ENCODE measurements at regions not wholly inside any gene's neighbourhood (a gene's known extent, or its start where the extent isn't known, plus 50 kb on each side); places are given as distances from the start of the nearest gene placed in this dataset.

- WGBS (ENCODE audit: extremely low coverage, insufficient read length, low lambda C conversion rate) = no CpG with 5 or more reads among the region's 4 CpGs
- no peak overlapping the region for H3K14ac ChIP-seq (ENCODE audit: insufficient read depth, low read length)
- no peaks in the 10 kb centered on the region for H3K79me2 ChIP-seq (ENCODE audit: insufficient read depth, low read length)
- no peak overlapping the region for H3K4ac ChIP-seq (ENCODE audit: low read depth, low read length)
- H3K27me3 ChIP-seq (ENCODE audit: insufficient read depth, low read length) = no peaks in the 10 kb centered on the region
- no peak for TF ChIP-seq CTCF (conservative IDR thresholded peaks at IDR 0.05)
- no peak overlapping the region for H2BK5ac ChIP-seq (ENCODE audit: insufficient read length, low read length)
- no peak overlapping the region for H4K8ac ChIP-seq (replicated peaks; ENCODE audit: insufficient read length, low read depth, low read length)
- Mint-ChIP-seq H3K36me3 (ENCODE audit: insufficient read depth in 1 of 3, low read depth in 3 of 3) (peaks cover 0 to 12% (median 11%) of the 10 kb centered on the region in 3 experiments; a peak in 5 of 7 replicates), H3K4me3 (no peak overlapping the region), H3K9me3 (peaks cover 9 to 15% of the 10 kb centered on the region in 2 experiments; a peak in 4 of 5 replicates), H3K27ac (no peak overlapping the region), H3K4me1 (peaks cover 0 to 3% of the 10 kb centered on the region in 2 experiments; a peak in 2 of 4 replicates), H3K27me3 (ENCODE audit: low read depth) (no peaks in the 10 kb centered on the region)
- H3K18ac ChIP-seq (ENCODE audit: insufficient read length, low read depth, low read length) = no peak overlapping the region
- H2BK20ac ChIP-seq (ENCODE audit: low read depth, low read length, poor library complexity, severe bottlenecking) = no peak overlapping the region
- H3K56ac ChIP-seq (ENCODE audit: insufficient read length, low read depth, low read length) = no peak overlapping the region
- no peak overlapping the region for H2BK120ac ChIP-seq (ENCODE audit: low read depth, low read length, poor library complexity, severe bottlenecking)
- H3T11ph ChIP-seq (ENCODE audit: low read length) = no peak overlapping the region
- H3K4me2 ChIP-seq (ENCODE audit: insufficient read depth, insufficient read length, low read length) = no peak overlapping the region
- no peak overlapping the region for H2AFZ ChIP-seq (ENCODE audit: low read length)
- H3K27ac ChIP-seq (ENCODE audit: insufficient read length, low read depth, low read length) = no peak overlapping the region
- no peaks in the 10 kb centered on the region for H3K23me2 ChIP-seq (ENCODE audit: insufficient read length, low read depth, low read length, poor library complexity, severe bottlenecking)
- no peaks in the 10 kb centered on the region for H3K4me1 ChIP-seq (ENCODE audit: insufficient read depth, low read length)
- H4K91ac ChIP-seq (ENCODE audit: insufficient read length, low read depth, low read length) = no peak overlapping the region
- H4K20me1 ChIP-seq (ENCODE audit: control insufficient read depth, insufficient read depth, insufficient read length) = no peaks in the 10 kb centered on the region
- no peak for DNase-seq
- no peak overlapping the region for H3K9ac ChIP-seq (ENCODE audit: extremely low read depth, insufficient read length, low read length)
- no peak overlapping the region for H4K5ac ChIP-seq (ENCODE audit: insufficient read length, low read depth, low read length)
- H2BK15ac ChIP-seq (ENCODE audit: low read depth, low read length) = no peak overlapping the region
- H3K9me3 ChIP-seq (ENCODE audit: control insufficient read depth, low read depth, low read length) = no peaks in the 10 kb centered on the region
- no peak overlapping the region for H2BK12ac ChIP-seq (ENCODE audit: insufficient read length, low read depth, low read length)
- no peak overlapping the region for H3K23ac ChIP-seq (ENCODE audit: insufficient read length, low read depth, low read length)
- no peak overlapping the region for H2AK5ac ChIP-seq (ENCODE audit: insufficient read length, low read length)
- no peaks in the 10 kb centered on the region for H3K79me1 ChIP-seq (ENCODE audit: insufficient read depth, low read depth, low read length, poor library complexity, severe bottlenecking)
Observed at GRCh38 chr5:18749763-18750162, 1115.5 kb downstream of the TAF11L14 start.

Data from H9 (cell line).